ENCODE measurements at regions not wholly inside any gene's neighbourhood (a gene's known extent, or its start where the extent isn't known, plus 50 kb on each side); places are given as distances from the start of the nearest gene placed in this dataset.

- Histone ChIP-seq H2AFZ (ENCODE audit: control insufficient read depth, low read depth, low read length) (no peak overlapping the region), H3K4me3 (no peak overlapping the region), H3K27ac (ENCODE audit: control insufficient read depth, insufficient read depth) (no peak overlapping the region), H3K9me3 (replicated peaks; ENCODE audit: control insufficient read depth, insufficient read depth, low read length) (no peaks in the 10 kb centered on the region), H3K4me1 (ENCODE audit: control insufficient read depth, insufficient read depth, low read length) (no peaks in the 10 kb centered on the region), H3K36me3 (ENCODE audit: control insufficient read depth in 2 of 2, insufficient read depth in 2 of 2, low read length in 1 of 2) (no peaks in the 10 kb centered on the region), H3K9ac (ENCODE audit: control insufficient read depth, insufficient read depth, low read length) (no peak overlapping the region), H4K20me1 (ENCODE audit: control insufficient read depth, insufficient read depth) (no peaks in the 10 kb centered on the region), H3K79me2 (ENCODE audit: control insufficient read depth, insufficient read depth, low read length) (no peaks in the 10 kb centered on the region), H3K4me2 (ENCODE audit: control insufficient read depth, insufficient read depth) (no peak overlapping the region), H3K27me3 (replicated peaks in 1 of 2; ENCODE audit: control insufficient read depth in 2 of 2, insufficient read depth in 2 of 2, low read length in 1 of 2) (no peaks in the 10 kb centered on the region)
- ATAC-seq (no peak), DNase-seq (ENCODE audit: low read depth, low spot score) (no peak), FAIRE-seq (no peak)
- no peak for TF ChIP-seq MEF2A (IDR thresholded peaks at IDR 0.05; ENCODE audit: insufficient read depth, low read depth, low read length)
- no peak for TF ChIP-seq SMARCA5 (IDR thresholded peaks at IDR 0.05)
- TF ChIP-seq ZZZ3 (IDR thresholded peaks at IDR 0.05; ENCODE audit: control insufficient read depth, insufficient read length, low read depth): no peak
- POLR2A ChIA-PET: no interaction called here
- BruUV-seq (replicated peaks): no TSS peak
- SMC1A ChIA-PET (ENCODE audit: uncharacterized antibody, unreplicated experiment): no interaction called here
- intact Hi-C loops (cut with micrococcal nuclease; ENCODE audit: unreplicated experiment) (no loop called here), in situ Hi-C loops (cut with MboI) (no loop called here)
- 19% methylated on average over 4 of the region's 4 CpGs for WGBS (ENCODE audit: insufficient coverage, insufficient replicate concordance, low lambda C conversion rate, missing lambda C conversion rate)
- RAD21 ChIA-PET (ENCODE audit: unreplicated experiment): no interaction called here
- CTCF ChIA-PET: no interaction called here
Measured at GRCh38 chr5:85533341-85534047, 1084.2 kb upstream of the COX7C start.

- CTCF ChIA-PET: no interaction called here
- no peak for FAIRE-seq
- no peak overlapping the region for H2AFZ ChIP-seq (ENCODE audit: control insufficient read depth, low read depth, low read length)
- no peaks in the 10 kb centered on the region for H3K9me3 ChIP-seq (replicated peaks; ENCODE audit: control insufficient read depth, insufficient read depth, low read length)
- H3K4me1 ChIP-seq (ENCODE audit: control insufficient read depth, insufficient read depth, low read length): no peaks in the 10 kb centered on the region
- no peak overlapping the region for H3K4me3 ChIP-seq
- POLR2A ChIA-PET: interaction anchor here (0.6 kb wide), 1 partner anchor 705 kb away, joined by 3 read pairs; no protein-coding TSS in a partner anchor
- no peak overlapping the region for H3K27ac ChIP-seq (ENCODE audit: control insufficient read depth, insufficient read depth)
- no peak for DNase-seq (ENCODE audit: low read depth, low spot score)
- RAD21 ChIA-PET (ENCODE audit: unreplicated experiment): no interaction called here
- no peaks in the 10 kb centered on the region for H3K79me2 ChIP-seq (ENCODE audit: control insufficient read depth, insufficient read depth, low read length)
- in situ Hi-C loops (cut with MboI) (no loop called here), intact Hi-C loops (cut with micrococcal nuclease; ENCODE audit: unreplicated experiment) (no loop called here)
- H3K4me2 ChIP-seq (ENCODE audit: control insufficient read depth, insufficient read depth): no peak overlapping the region
- BruUV-seq (replicated peaks): no TSS peak
- SMC1A ChIA-PET (ENCODE audit: uncharacterized antibody, unreplicated experiment): no interaction called here
- H3K9ac ChIP-seq (ENCODE audit: control insufficient read depth, insufficient read depth, low read length): no peak overlapping the region
- no peaks in the 10 kb centered on the region for H3K27me3 ChIP-seq (replicated peaks in 1 of 2; ENCODE audit: control insufficient read depth in 2 of 2, insufficient read depth in 2 of 2, low read length in 1 of 2)
- no peaks in the 10 kb centered on the region for H3K36me3 ChIP-seq (ENCODE audit: control insufficient read depth in 2 of 2, insufficient read depth in 2 of 2, low read length in 1 of 2)
- H4K20me1 ChIP-seq (ENCODE audit: control insufficient read depth, insufficient read depth): no peaks in the 10 kb centered on the region
- peak; percentile 39; the same call in 1 of the 3 replicates for ATAC-seq
- TF ChIP-seq ESRRA (IDR thresholded peaks at IDR 0.05; ENCODE audit: low read length) (no peak), SPI1 (IDR thresholded peaks at IDR 0.05; ENCODE audit: borderline replicate concordance, insufficient read depth, low read depth, low read length) (peak; percentile 37; the same call in 1 of the 2 replicates)
Measured at GRCh38 chr5:85538362-85538761, 1079.4 kb upstream of the COX7C start.
